Neural progenitor cell (in vitro differentiated cells): ENCODE measurements at regions not wholly inside any gene's neighbourhood (a gene's known extent, or its start where the extent isn't known, plus 50 kb on each side); places are given as distances from the start of the nearest gene placed in this dataset.

Source experiments
- EZH2 ChIP-seq: fragments of 200-600 bp; sonication (generic); IDR thresholded peaks from 2 replicates; pipeline ENCODE4 v1.6.1; 2017; ENCODE audit warnings: antibody characterized with exemption, mild to moderate bottlenecking, moderate library complexity
- EZH2phosphoT487 ChIP-seq: fragments of 200-600 bp; sonication (generic); IDR thresholded peaks from 2 replicates; pipeline ENCODE4 v1.6.1; 2017; ENCODE audit warnings: antibody characterized with exemption
- TF ChIP-seq, protein P1 (sequence below): fragments of 200-600 bp; sonication (generic); IDR thresholded peaks from 2 replicates; pipeline ENCODE4 v1.5.1; 2017; ENCODE audit warnings: antibody characterized with exemption, mild to moderate bottlenecking

- TF ChIP-seq, protein P1, sequence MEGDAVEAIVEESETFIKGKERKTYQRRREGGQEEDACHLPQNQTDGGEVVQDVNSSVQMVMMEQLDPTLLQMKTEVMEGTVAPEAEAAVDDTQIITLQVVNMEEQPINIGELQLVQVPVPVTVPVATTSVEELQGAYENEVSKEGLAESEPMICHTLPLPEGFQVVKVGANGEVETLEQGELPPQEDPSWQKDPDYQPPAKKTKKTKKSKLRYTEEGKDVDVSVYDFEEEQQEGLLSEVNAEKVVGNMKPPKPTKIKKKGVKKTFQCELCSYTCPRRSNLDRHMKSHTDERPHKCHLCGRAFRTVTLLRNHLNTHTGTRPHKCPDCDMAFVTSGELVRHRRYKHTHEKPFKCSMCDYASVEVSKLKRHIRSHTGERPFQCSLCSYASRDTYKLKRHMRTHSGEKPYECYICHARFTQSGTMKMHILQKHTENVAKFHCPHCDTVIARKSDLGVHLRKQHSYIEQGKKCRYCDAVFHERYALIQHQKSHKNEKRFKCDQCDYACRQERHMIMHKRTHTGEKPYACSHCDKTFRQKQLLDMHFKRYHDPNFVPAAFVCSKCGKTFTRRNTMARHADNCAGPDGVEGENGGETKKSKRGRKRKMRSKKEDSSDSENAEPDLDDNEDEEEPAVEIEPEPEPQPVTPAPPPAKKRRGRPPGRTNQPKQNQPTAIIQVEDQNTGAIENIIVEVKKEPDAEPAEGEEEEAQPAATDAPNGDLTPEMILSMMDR: no peak
- no peak for TF ChIP-seq EZH2
- TF ChIP-seq EZH2phosphoT487: no peak
These were observed 712.1 kb downstream of the KCTD16 start for GRCh38 chr5:144882739-144883283.
